H1 (cell line): ENCODE measurements at regions not wholly inside any gene's neighbourhood (a gene's known extent, or its start where the extent isn't known, plus 50 kb on each side); places are given as distances from the start of the nearest gene placed in this dataset.

Experiments
- BRCA1 ChIP-seq: IDR thresholded peaks from 2 replicates; pipeline ENCODE4 v1.6.1; 2012; ENCODE audit warnings: low read depth, low read length, improper control_type of control experiment
- EZH2 ChIP-seq: fragments of 200-600 bp; sonication (generic); IDR thresholded peaks from 2 replicates; pipeline ENCODE4 v1.7.1; 2012; ENCODE audit warnings: low read depth, mild to moderate bottlenecking, moderate library complexity, low read length, inconsistent platforms; ENCODE audit not compliant: severe bottlenecking
- GABPA ChIP-seq: IDR thresholded peaks from 2 replicates; pipeline ENCODE4 v1.6.1; 2011; ENCODE audit warnings: mild to moderate bottlenecking, low read length, moderate library complexity, borderline replicate concordance; ENCODE audit not compliant: insufficient read depth
- POLR2A ChIP-seq, 2 experiments: IDR thresholded peaks; 1 replicate in 1 of 2; 2 replicates in 1 of 2; pipeline ENCODE4 v1.6.1; 2011; ENCODE audit warnings: low read depth in 2 of 2, low read length in 2 of 2, mild to moderate bottlenecking in 2 of 2; ENCODE audit errors: control extremely low read depth in 1 of 2
- POLR2AphosphoS5 ChIP-seq: IDR thresholded peaks from 2 replicates; pipeline ENCODE4 v1.6.1; 2011; ENCODE audit warnings: low read depth, low read length
- SUZ12 ChIP-seq: fragments of 200-600 bp; sonication (generic); IDR thresholded peaks from 2 replicates; pipeline ENCODE4 v1.6.1; 2012; ENCODE audit warnings: mild to moderate bottlenecking, inconsistent platforms, low read length, moderate library complexity, mixed read lengths
- TEAD4 ChIP-seq: IDR thresholded peaks from 2 replicates; pipeline ENCODE4 v1.6.1; 2012; ENCODE audit warnings: low read depth, low read length, inconsistent platforms, mixed read lengths
- TF ChIP-seq, protein P1 (sequence below), 3 experiments: IDR thresholded peaks; 1 replicate in 2 of 3; 2 replicates in 1 of 3; pipeline versions ENCODE4 v1.5.1 to v1.6.1; 2011; ENCODE audit warnings: low read length in 3 of 3, mild to moderate bottlenecking in 3 of 3, inconsistent platforms in 2 of 3, low read depth in 1 of 3, moderate library complexity in 1 of 3; ENCODE audit not compliant: insufficient read depth in 1 of 3; ENCODE audit errors: control extremely low read depth in 1 of 3
- TF ChIP-seq, protein P2 (sequence below): IDR thresholded peaks from 2 replicates; pipeline ENCODE4 v1.6.1; 2012; ENCODE audit warnings: inconsistent platforms

- TF ChIP-seq, protein P1, sequence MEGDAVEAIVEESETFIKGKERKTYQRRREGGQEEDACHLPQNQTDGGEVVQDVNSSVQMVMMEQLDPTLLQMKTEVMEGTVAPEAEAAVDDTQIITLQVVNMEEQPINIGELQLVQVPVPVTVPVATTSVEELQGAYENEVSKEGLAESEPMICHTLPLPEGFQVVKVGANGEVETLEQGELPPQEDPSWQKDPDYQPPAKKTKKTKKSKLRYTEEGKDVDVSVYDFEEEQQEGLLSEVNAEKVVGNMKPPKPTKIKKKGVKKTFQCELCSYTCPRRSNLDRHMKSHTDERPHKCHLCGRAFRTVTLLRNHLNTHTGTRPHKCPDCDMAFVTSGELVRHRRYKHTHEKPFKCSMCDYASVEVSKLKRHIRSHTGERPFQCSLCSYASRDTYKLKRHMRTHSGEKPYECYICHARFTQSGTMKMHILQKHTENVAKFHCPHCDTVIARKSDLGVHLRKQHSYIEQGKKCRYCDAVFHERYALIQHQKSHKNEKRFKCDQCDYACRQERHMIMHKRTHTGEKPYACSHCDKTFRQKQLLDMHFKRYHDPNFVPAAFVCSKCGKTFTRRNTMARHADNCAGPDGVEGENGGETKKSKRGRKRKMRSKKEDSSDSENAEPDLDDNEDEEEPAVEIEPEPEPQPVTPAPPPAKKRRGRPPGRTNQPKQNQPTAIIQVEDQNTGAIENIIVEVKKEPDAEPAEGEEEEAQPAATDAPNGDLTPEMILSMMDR (IDR thresholded peaks at IDR 0.05; ENCODE audit: control extremely low read depth in 1 of 3, insufficient read depth in 1 of 3, low read depth in 1 of 3, low read length in 3 of 3) = no peak
- TF ChIP-seq POLR2A (IDR thresholded peaks at IDR 0.05; ENCODE audit: control extremely low read depth in 1 of 2, low read depth in 2 of 2, low read length in 2 of 2) (no peak), POLR2AphosphoS5 (no peak), BRCA1 (no peak), EZH2 (no peak), GABPA (no peak), SUZ12 (no peak), TEAD4 (no peak)
- TF ChIP-seq, protein P2, sequence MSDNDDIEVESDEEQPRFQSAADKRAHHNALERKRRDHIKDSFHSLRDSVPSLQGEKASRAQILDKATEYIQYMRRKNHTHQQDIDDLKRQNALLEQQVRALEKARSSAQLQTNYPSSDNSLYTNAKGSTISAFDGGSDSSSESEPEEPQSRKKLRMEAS = no peak
These were observed 174.3 kb upstream of the STXBP5 start for GRCh38 chr6:147029923-147030322.
